SK-MEL-5 (cell line): ENCODE measurements at regions not wholly inside any gene's neighbourhood (a gene's known extent, or its start where the extent isn't known, plus 50 kb on each side); places are given as distances from the start of the nearest gene placed in this dataset.

Experiments
- DNase-seq: peaks from one replicate; pipeline ENCODE4 v3.0.0-alpha.2; 2016; ENCODE audit warnings: low read depth, low spot score
- in situ Hi-C: cut with HindIII; loops from 2 replicates; pipeline ENCODE4 v1.10.0; 2016; ENCODE audit warnings: low sequenced_read_pairs, high pct_unique_total_duplicates, low pct_unique_long_range_greater_than_20kb

DNA sequence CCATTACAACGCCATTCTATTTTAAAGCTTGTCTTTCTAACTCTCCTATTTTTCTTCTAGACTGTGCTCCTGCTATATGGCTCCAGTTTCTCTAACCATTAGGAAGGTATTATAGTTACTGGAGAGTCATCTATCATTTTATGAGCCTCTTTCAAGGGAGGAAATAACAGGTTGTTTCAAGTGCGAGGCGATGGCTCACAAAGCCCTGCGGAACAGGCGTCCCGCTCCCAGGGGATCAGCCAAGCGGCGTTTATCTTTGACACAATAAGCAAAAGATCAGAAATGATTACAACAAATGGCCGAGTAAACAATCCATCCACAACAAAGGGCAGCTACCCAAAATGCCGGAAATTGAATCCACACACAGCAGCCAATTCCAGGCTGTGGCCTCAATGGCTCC is 249.5 kb upstream of the POU3F1 start:
- in situ Hi-C loops, result no loop called here

DNA sequence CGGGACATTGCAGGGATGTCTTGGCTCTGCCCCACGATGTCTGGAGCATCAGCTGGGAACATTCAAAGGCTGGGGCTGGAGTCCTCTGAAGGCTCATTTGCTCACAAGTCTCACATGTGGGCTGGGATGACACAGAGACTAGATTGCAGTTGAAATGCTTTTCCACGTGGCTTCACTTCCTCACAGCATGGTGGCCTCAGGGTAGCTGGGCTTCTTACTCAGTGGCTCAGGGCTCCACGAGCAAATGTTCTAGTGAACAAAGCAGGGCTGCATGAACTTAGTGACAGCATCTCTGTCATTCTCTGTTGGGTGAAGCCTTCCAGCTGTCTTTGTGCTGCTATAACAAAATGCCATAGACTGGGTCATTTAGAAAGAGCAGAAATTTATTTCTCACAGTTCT is 247.0 kb upstream of the POU3F1 start:
- DNase-seq, result peak; percentile 2
- in situ Hi-C loops, result no loop called here

More for the DNA sequence above, 249.5 kb upstream of the POU3F1 start:
- no peak for DNase-seq

DNA sequence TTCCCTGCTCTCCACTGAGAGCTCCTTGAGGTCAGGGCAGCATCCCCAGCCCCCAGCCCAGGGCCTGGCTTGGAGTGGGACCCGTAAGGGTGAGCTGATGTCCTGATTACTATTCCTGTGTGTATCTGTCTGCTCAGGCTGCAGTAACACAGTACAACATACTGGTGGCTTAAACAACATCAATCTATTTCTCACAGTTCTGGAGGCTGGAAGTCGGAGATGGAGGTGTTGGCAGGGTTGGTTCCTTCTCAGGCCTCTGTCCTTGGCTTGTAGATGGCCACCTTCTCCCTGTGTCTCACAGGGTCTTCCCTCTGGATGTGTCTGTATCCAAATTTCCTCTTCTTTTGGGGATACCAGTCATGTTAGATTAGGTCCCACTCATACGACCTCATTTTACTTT is 246.4 kb upstream of the POU3F1 start:
- no peak for DNase-seq
- in situ Hi-C loops, result no loop called here

DNA sequence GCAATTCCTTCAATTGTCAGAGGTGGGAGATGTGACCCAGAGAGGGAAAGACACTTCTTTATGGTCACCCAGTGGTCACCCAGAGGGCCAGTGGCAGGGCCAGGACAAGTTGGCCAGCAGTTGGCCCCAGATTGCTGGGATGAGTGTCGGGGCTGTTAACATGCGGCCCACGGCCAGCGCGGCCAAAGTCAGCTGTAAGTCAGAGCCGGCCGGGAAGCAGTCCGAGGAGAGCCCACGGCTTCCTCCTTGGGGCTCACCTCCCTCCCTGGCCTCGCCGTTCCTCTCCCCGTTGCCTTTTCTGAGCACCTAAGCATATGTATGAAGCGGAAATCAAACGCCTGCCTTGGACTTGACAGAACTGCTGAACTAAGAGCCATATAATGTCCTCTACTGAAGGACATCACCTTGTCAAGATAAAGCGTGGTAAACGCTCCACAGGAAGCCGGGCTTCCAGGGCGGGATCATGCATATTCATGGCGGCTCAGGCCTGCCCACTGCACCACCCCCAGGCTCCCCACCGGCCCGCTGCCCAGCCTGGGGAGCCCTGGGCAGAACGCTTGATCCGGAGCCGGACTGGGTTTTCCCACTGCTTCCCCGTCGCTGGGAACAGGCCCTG is 245.4 kb upstream of the POU3F1 start:
- DNase-seq, result no peak
- in situ Hi-C loops, result no loop called here

DNA sequence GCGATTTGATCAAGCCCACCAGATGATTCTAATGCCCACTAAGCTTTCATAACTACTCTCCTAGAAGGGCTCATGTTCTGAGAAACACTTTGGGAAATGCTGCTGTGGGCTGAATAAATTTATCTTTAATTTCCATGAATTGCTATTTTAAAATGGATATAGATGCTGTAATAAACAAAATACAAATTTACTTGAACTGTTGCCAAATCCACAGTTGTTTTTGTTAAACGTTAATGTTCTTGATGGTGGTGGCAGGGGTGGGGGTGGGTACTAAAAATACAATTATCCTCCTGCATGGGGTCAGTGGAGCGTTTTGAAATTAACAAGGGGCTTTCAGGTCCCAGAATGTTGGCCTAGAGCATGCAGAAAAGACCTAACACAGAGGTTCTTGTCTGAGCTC is 244.7 kb upstream of the POU3F1 start:
- no peak for DNase-seq
- in situ Hi-C loops, result no loop called here

DNA sequence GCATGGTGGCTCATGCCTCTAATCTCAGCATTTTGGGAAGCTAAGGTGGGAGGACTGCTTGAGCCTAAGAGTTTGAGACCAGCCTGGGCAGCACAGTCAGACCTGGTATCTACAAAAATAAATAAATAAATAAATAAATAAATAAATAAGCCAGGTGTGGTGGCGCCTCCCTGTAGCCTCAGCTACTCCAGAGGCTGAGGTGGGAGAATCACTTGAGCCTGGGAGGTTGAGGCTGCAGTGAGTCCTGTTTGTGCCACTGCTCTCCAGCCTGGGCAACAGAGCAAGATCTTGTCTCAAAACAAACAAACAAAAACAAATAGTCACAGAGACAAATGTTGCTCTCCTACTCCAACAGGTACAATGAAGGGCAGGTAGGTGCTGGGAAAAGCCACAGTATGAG is 242.4 kb upstream of the POU3F1 start:
- in situ Hi-C loops, result no loop called here
- DNase-seq, result no peak

DNA sequence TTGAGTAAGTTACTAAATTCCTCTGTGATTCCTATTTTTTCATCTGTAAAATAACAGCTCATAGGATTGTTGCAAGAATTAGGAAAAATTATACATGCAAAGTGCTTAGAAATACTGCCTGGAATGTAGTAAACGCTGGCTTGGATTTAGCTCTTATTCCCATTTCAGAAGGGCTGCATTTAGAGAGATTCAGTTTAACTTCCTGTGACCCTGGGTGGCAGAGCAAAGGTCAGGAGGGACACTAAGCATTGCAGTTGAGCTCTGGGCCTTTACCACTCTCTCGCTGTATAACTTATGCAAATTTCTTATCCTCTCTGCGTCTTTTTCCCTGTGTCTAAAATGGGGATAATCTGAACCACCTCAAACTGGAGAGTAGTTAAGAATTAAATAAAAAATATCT is 241.0 kb upstream of the POU3F1 start:
- in situ Hi-C loops, result no loop called here
- DNase-seq, result no peak

DNA sequence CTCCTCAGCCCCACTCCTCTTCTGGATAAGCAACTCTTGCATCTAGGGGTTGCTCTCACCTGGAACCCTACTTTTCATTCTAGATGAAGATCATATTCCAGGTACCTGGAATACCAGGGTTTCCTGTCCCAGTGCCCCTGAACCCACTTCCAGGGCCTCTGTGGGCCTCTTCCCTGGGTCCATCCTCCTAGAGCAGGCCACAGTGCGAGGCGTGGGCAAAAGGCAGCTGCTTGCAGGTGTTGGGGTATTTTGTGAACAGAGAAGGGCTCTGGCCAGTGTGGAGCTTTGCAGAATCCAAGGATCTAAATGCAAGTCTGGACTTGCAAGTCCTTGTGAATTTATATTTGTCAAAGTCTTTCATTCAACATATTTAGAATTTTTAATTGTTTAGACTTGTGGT is 240.4 kb upstream of the POU3F1 start:
- in situ Hi-C loops, result no loop called here
- DNase-seq, result no peak

DNA sequence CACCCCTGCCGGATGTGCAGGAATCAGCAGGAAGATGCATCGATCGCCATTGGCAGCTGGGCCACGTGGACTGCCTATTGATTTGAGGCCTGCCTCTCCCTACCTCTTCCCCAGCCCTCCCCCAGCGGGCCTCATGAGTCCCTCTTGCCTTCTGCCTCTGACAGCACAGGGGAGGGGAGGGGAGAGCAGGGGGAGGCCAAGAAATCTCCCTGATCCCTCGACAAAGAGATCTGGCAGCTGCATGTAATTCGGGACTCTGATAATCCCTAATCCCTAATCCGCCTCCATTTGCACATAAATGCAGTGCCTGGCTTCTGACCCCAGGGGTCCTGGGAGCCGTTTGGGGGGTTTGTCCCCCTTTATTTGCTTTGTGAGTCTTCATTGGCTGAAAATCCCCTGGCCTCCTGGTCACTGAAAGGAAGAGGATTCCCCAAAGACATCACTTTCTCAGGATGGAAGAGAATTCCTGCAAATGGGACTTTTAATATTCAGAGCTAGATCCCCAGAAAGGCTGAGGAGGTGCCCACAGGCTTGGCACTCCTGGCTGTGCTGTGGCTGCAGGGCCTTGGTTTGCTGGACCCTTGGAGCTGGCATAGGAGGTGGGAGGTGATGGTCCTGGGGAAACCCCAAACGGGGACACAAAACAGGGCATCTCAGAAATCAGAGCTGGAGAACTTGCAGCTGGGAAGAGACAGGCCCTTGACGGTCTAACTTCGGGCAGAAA is 239.4 kb upstream of the POU3F1 start:
- no peak for DNase-seq
- in situ Hi-C loops, result no loop called here

DNA sequence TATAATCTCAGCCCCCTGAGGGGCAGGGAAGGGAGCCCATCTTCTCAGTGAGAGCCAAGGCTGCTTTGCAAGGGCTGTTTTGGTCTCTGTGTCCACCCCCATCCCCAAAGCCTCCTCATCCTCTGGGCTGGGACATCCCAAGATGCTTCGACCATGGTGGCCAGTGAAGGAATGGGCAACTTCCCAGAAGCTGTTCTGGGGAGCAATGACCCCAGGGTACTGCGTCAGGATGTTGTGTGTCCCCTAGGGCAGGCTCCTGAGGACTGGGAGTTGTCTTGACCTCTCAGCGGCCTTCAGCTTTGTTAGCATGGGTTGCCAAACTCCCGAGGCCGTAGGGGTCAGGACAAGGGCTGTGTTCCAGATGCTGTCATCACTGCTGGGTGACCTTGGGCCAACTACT is 238.4 kb upstream of the POU3F1 start:
- in situ Hi-C loops, result no loop called here
- no peak for DNase-seq

DNA sequence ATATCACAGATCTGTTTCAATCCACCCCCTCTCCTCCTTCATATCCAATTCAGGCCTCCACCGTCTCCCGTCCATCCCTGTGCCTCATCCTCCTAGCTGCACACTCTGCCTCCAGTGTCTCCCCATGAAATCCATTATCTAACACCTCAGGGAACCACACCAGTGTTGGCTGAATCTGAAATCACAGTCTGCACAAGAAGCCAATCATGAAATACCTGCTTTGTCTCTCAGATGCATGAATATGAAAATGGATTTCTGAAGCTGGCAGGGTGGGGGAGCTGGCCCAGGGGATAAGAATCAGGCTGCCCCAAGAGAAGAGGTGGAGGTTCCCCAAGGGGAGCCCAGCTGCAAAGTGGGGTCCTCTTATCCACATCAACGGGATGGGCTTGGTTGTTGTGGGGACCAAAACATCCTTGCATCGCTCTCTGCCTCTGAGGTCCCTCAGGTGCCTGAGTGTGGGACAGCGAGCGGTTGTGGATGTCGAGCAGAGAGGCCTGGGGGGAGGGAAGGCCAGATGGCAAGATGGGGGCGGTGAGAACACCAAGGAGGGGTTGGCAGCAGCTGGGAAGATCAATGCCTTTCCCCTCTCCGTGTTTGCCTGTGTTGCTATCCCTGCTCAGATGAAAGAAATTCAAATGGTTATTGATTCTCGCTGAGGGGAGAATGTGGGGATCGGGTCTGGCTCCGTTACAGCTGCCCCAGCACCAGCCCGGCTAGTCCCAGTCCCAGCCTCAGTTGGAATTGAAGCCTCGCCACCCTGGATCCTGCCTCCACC is 237.3 kb upstream of the POU3F1 start:
- in situ Hi-C loops, result no loop called here

DNA sequence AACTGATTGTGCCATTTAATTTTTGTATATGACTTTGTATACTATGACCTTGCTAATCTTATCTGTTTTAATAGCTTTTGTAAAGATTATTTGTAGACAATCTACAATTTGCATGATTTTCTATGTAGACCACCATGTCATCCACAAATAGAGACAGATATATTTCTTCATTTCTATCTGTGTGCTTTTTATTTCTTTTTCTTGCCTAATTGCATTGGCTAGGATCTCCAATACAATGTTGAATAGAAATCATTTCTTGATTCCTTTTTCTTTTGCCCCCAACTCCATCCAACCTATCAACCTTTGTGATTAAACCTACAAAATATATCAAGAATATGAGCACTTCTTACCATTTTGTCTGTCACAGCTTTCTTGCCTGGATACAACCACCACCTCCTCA is 232.6 kb upstream of the POU3F1 start:
- in situ Hi-C loops, result no loop called here
- no peak for DNase-seq

More for the DNA sequence above, 237.3 kb upstream of the POU3F1 start:
- DNase-seq, result no peak

DNA sequence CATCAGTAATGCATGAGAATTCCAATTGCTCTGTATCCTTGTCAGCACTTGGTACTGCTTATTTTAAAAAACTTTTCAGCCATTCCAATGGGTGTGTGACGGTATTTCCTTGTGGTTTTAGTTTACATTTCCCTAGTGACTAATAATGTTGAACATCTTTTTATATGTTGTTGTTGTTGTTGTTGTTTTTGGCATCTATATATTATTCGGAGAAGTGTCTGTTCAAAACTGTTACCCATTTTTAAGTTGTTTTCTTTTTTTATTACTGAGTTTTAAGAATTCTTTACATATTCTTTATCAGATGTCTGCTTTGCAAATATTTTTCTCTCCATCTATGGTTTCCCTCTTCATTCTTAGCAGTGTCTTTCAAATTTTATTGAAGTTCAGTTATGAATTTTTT is 231.1 kb upstream of the POU3F1 start:
- DNase-seq, result no peak
- in situ Hi-C loops, result no loop called here

DNA sequence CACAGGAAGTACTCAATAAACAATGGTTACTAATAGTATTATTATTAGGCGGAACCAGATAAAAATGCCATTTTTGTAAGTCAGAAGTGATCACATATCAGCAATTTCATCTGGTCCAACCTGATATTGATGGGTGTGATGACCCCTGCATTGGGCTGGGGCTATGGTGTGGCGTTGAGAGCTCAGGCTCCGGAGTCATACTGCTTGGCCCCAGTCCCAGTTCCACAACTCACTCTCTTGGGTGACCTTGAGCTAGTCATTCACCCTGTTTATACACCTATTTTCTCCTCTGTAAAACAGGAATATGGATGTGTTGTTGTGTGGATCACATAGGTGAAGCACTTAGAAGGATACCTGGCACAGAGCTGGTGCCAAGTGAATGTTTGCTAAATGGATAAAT is 229.4 kb upstream of the POU3F1 start:
- in situ Hi-C loops, result no loop called here
- DNase-seq, result no peak

DNA sequence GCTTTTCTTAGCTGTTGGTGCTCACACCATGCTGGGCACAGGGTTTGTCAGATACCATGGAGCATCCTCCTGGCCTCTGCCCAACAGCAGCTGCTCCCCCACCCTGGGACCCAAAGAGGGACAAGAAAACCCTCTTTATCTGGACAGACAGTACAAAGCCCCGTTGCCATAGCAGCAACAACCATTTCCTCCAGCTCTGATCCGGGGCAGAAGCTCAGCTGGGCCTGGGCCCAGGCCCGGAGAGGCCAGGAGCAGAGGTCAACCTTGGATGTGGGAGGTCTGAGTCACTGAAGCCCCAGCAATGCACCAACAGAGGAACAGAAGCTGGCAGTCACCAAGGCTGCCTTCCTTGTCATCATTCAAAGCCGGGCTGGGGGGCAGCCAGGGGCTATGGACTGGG is 228.4 kb upstream of the POU3F1 start:
- DNase-seq, result no peak
- in situ Hi-C loops, result no loop called here

DNA sequence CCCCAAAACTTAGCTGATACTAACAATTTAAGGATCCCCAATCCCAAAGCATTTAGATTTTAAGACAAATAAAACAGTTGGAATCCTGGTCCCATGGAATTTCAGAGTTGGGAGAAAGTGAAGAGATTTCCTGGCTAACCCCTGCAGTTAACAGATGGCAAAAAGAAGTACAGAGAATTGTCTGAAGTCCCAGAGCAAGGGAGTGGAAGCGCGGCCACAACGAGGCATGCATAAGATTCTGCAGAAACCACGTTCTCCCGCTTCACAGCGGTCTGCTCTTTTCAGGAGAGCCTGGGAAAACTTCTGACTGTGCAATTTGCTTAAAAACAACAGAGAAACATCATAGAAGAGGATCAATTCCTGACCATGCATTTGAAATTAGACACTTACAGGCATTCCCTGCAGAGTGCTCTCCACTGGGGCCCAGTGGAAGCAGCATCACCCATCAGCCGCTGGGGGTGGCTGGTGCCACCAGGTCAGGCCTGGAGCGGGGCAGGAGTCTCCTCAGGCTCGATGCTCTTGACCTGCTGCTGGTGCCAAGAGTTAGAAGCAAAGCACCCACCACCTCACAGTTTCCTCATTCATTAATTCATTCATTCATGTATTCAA is 226.7 kb upstream of the POU3F1 start:
- DNase-seq, result no peak
- in situ Hi-C loops, result no loop called here

DNA sequence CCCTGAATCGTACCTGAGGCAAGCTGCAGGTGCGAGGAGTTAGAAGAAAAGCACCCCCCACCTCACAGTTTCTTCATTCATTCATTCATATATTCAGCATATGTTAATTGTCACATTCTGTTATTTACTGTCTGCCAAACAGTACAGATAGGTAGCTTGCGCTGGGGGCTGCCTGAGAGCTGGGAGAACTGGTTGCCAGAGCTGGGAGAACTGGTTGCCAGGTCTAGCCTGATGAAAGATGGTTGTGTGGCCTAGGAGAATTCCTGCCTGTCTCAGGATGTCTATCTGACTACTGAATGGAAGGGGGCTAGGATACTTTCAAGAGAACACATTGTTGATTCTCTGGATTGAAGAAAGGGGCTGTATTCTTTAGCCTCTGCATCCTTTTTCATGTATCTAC is 225.9 kb upstream of the POU3F1 start:
- DNase-seq, result no peak
- in situ Hi-C loops, result no loop called here

DNA sequence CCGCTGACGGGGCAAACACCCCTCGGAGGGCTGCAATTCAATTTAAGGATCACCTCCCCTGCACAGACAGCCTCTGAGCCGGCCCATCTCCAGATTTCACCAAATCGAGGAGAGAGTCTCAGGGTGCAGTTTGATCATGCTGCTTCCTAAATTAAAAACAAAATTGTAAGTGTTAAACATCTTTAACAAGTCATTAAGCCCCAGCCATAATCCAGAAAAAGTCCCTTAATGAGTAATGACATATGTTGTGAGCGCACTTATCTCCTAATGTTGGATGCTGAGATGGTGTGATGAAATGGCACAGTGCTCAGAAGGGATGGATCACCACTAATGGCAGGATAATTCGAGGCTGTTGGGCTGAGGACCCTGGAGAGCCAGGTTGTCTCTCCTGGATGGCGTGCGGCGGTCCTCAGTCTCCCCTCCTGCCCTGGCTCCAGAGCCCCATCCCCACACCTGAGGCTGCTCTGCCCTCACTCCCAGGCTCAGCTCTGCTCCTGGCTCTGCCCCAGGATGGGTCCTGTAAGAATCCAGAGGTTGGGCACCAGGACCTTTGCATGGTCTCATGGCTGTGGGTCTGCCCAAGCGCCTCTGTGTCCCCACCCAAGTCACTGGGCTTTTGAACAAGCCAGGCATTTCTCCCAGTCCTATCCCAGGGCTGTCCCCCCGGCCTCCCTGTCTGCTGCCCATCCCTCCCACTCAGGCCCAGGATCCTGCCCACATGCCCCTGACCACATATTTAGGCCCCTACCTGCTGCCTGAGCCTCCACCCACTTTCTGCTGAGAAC is 224.4 kb upstream of the POU3F1 start:
- in situ Hi-C loops, result no loop called here
- no peak for DNase-seq
